B cell (primary cell): ENCODE measurements at regions not wholly inside any gene's neighbourhood (a gene's known extent, or its start where the extent isn't known, plus 50 kb on each side); places are given as distances from the start of the nearest gene placed in this dataset.

Experiments
- ATAC-seq: fragments of 200-7000 bp; cut with Tn5 transposase; one replicate; pipeline ENCODE4 v1.10.0; 2021; ENCODE audit warnings: low read depth, mild to moderate bottlenecking, moderate number of reproducible peaks, moderate library complexity
- CTCF ChIA-PET: fragments of 350-600 bp; sonication (Branson Sonifier 250); formaldehyde crosslinking; loops from one replicate; lab custom pipeline; 2021; ENCODE audit warnings: antibody characterized with exemption, inconsistent platforms; lab: Charles Lee
- POLR2A ChIA-PET: fragments of 350-600 bp; sonication (Branson Sonifier 250); formaldehyde crosslinking; loops from one replicate; lab custom pipeline; 2021; ENCODE audit warnings: antibody characterized with exemption; lab: Charles Lee
- DNase-seq: peaks from one replicate; pipeline ENCODE4 v3.0.0; 2013
- H2AFZ ChIP-seq: 2 replicates; pipeline ENCODE4 v1.6.1; 2012; ENCODE audit warnings: mild to moderate bottlenecking, low read depth, low read length; ENCODE audit not compliant: insufficient read depth, poor library complexity, severe bottlenecking
- H3K27ac ChIP-seq, 2 donors: 1 replicate in 1 of 2; 2 replicates in 1 of 2; pipeline ENCODE4 v1.5.1; 2012 to 2013; ENCODE audit warnings: low read length in 2 of 2, mild to moderate bottlenecking in 2 of 2, moderate library complexity in 1 of 2
- H3K27me3 ChIP-seq, 4 experiments: fragments of 200-600 bp in 1 of 4; sonication (generic) in 1 of 4; replicated peaks in 1 of 4; 1 replicate in 2 of 4; 2 replicates in 2 of 4; pipeline versions ENCODE4 v1.6.1 to v1.7.0; 2013 to 2016; ENCODE audit warnings: low read length in 3 of 4, mild to moderate bottlenecking in 2 of 4, mixed read lengths in 1 of 4, moderate library complexity in 1 of 4; ENCODE audit not compliant: insufficient read depth in 4 of 4, control insufficient read depth in 3 of 4; ENCODE audit errors: control extremely low read depth in 1 of 4
- H3K36me3 ChIP-seq, 2 experiments: replicated peaks in 1 of 2; 1 replicate in 1 of 2; 2 replicates in 1 of 2; pipeline versions ENCODE4 v1.6.1 to v1.7.1; 2013; ENCODE audit warnings: low read length in 1 of 2; ENCODE audit not compliant: insufficient read depth in 2 of 2, control insufficient read depth in 1 of 2; ENCODE audit errors: control extremely low read depth in 1 of 2, extremely low read depth in 1 of 2
- H3K4me1 ChIP-seq, 2 donors: fragments of 200-600 bp in 1 of 2; sonication (generic) in 1 of 2; 1 replicate in 1 of 2; 2 replicates in 1 of 2; pipeline versions ENCODE4 v1.5.1 to v1.6.1; 2013 to 2017; ENCODE audit warnings: low read length in 2 of 2; ENCODE audit not compliant: control insufficient read depth in 2 of 2, insufficient read depth in 2 of 2
- H3K4me2 ChIP-seq: replicated peaks from 2 replicates; pipeline ENCODE3; 2012; ENCODE audit warnings: mild to moderate bottlenecking, low read depth, low read length; ENCODE audit not compliant: poor library complexity, severe bottlenecking
- H3K4me3 ChIP-seq, 5 experiments: fragments of 200-600 bp in 1 of 5; sonication (generic) in 1 of 5; 1 replicate in 3 of 5; 2 replicates in 2 of 5; pipeline versions ENCODE4 v1.5.1 to v1.7.0; 2011 to 2016; ENCODE audit warnings: low read length in 4 of 5, mild to moderate bottlenecking in 4 of 5, low read depth in 2 of 5, control low read depth in 1 of 5, moderate library complexity in 1 of 5; ENCODE audit not compliant: insufficient read depth in 1 of 5; ENCODE audit errors: control extremely low read depth in 1 of 5, extremely low read depth in 1 of 5
- H3K79me2 ChIP-seq: fragments of 200-600 bp; sonication (generic); one replicate; pipeline ENCODE4 v1.6.0; 2016; ENCODE audit warnings: low read length; ENCODE audit not compliant: control insufficient read depth, insufficient read depth
- H3K9ac ChIP-seq: fragments of 200-600 bp; sonication (generic); 2 replicates; pipeline ENCODE4 v1.6.1; 2017; ENCODE audit warnings: mild to moderate bottlenecking, low read length, moderate library complexity
- H3K9me3 ChIP-seq, 3 donors: one replicate each; pipeline versions ENCODE4 v1.6.1 to v1.7.1; 2013; ENCODE audit warnings: low read length in 2 of 3; ENCODE audit not compliant: control insufficient read depth in 2 of 3, insufficient read depth in 1 of 3; ENCODE audit errors: control extremely low read depth in 1 of 3
- H4K20me1 ChIP-seq: 2 replicates; pipeline ENCODE4 v1.6.0; 2012; ENCODE audit warnings: mild to moderate bottlenecking, low read length; ENCODE audit not compliant: insufficient read depth, control insufficient read depth, poor library complexity, severe bottlenecking
- H3K27ac Mint-ChIP-seq: one replicate; pipeline ENCODE4 v1.8.0; 2021; ENCODE audit warnings: mixed read lengths
- H3K27me3 Mint-ChIP-seq: one replicate; pipeline ENCODE4 v1.8.0; 2021; ENCODE audit warnings: mixed read lengths
- H3K4me1 Mint-ChIP-seq: one replicate; pipeline ENCODE4 v1.8.0; 2021; ENCODE audit warnings: mixed read lengths
- H3K4me3 Mint-ChIP-seq: one replicate; pipeline ENCODE4 v1.8.0; 2021; ENCODE audit warnings: mixed read lengths
- H3K9me3 Mint-ChIP-seq: one replicate; pipeline ENCODE4 v1.8.0; 2022; ENCODE audit warnings: mixed read lengths; ENCODE audit not compliant: insufficient read depth
- EZH2 ChIP-seq: IDR thresholded peaks from 2 replicates; pipeline ENCODE4 v1.6.1; 2012; ENCODE audit warnings: borderline replicate concordance, low read depth, mild to moderate bottlenecking, moderate library complexity, low read length; ENCODE audit not compliant: insufficient read depth, poor library complexity, severe bottlenecking
- WGBS: methylation state at CpG from one replicate; pipeline ENCODE4 v1.1.5; 2013; ENCODE audit warnings: missing lambda C conversion rate; ENCODE audit not compliant: insufficient coverage; 5-methylcytosine and 5-hydroxymethylcytosine counted together
- intact Hi-C: fragments of 100-400 bp; cut with micrococcal nuclease; formaldehyde crosslinking; loops from one replicate; pipeline ENCODE4 v1.10.0; 2022
- TF ChIP-seq, protein P1 (sequence below): fragments of 200-600 bp; IDR thresholded peaks from one replicate; pipeline ENCODE4 v1.8.0; 2022; ENCODE audit warnings: antibody characterized with exemption, mild to moderate bottlenecking

DNA sequence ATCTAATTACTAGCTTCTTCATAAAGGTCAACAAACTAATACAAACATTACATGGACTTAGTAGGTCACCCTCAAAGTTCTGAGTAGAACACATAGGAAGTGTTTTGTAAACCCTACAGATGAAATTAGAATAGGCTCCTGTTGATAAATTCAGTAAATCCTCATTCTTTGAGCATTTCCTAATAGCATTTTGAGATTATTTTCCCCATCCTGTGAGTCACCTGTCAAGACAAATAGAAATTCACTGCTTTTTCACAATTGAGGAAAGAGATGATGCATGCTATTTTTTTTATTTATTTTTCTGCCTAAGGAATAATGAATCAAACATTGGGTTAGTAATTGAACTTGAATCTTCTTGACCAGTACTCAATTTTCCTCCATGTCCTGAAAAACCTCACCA, 666.7 kb upstream of the GOT2 start:
- Histone ChIP-seq H3K4me3 (no peak overlapping the region), H3K79me2 (no peaks in the 10 kb centered on the region), H2AFZ (no peak overlapping the region), H3K9me3 (no peaks in the 10 kb centered on the region), H3K27me3 (no peaks in the 10 kb centered on the region), H3K27ac (no peak overlapping the region), H3K9ac (no peak overlapping the region), H3K4me1 (no peaks in the 10 kb centered on the region), H4K20me1 (no peaks in the 10 kb centered on the region), H3K36me3 (no peaks in the 10 kb centered on the region), H3K4me2 (no peak overlapping the region)
- no peaks in the 10 kb centered on the region for H3K27me3 Mint-ChIP-seq
- no peak overlapping the region for H3K27ac Mint-ChIP-seq
- ATAC-seq (no peak), DNase-seq (no peak)
- intact Hi-C loops = no loop called here
- ChIA-PET CTCF (no interaction called here), POLR2A (no interaction called here)
- H3K4me1 Mint-ChIP-seq = no peaks in the 10 kb centered on the region
- peaks cover 2% of the 10 kb centered on the region for H3K9me3 Mint-ChIP-seq
- TF ChIP-seq, protein P1, sequence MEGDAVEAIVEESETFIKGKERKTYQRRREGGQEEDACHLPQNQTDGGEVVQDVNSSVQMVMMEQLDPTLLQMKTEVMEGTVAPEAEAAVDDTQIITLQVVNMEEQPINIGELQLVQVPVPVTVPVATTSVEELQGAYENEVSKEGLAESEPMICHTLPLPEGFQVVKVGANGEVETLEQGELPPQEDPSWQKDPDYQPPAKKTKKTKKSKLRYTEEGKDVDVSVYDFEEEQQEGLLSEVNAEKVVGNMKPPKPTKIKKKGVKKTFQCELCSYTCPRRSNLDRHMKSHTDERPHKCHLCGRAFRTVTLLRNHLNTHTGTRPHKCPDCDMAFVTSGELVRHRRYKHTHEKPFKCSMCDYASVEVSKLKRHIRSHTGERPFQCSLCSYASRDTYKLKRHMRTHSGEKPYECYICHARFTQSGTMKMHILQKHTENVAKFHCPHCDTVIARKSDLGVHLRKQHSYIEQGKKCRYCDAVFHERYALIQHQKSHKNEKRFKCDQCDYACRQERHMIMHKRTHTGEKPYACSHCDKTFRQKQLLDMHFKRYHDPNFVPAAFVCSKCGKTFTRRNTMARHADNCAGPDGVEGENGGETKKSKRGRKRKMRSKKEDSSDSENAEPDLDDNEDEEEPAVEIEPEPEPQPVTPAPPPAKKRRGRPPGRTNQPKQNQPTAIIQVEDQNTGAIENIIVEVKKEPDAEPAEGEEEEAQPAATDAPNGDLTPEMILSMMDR = no peak
- TF ChIP-seq EZH2 = no peak
- no peak overlapping the region for H3K4me3 Mint-ChIP-seq

DNA sequence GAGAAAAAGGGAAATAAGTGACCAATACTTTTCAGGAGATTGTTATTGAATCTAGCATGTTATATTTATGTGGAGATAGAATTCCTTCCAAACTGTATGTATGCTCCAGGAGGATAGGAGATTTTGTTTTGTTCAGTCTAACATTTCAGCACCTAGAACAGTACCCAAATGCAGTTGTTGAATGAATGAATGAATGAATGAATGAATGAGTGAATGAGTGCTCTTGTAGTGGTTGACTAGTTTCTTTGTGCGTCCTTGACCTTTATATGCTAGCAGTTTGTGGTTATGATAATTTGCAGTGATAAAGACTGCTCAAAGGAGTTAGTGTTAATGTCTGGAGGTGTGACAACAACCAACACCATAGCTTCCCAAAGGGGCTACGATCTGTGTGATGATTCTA, 663.5 kb upstream of the GOT2 start:
- no CpG with 5 or more reads among the region's 2 CpGs for WGBS
- TF ChIP-seq, protein P1 = no peak
- no peak for TF ChIP-seq EZH2

More for the DNA sequence above, 663.5 kb upstream of the GOT2 start:
- ChIA-PET CTCF (no interaction called here), POLR2A (no interaction called here)
- H3K4me1 ChIP-seq = no peaks in the 10 kb centered on the region
- intact Hi-C loops = no loop called here
- H3K9ac ChIP-seq = no peak overlapping the region
- H3K4me2 ChIP-seq = no peak overlapping the region
- no peaks in the 10 kb centered on the region for H3K27me3 ChIP-seq
- no peaks in the 10 kb centered on the region for H3K9me3 ChIP-seq
- H3K27ac ChIP-seq = no peak overlapping the region
- H3K36me3 ChIP-seq = no peaks in the 10 kb centered on the region
- no peak overlapping the region for H2AFZ ChIP-seq
- H3K4me3 ChIP-seq = no peak overlapping the region
- Mint-ChIP-seq H3K4me3 (no peak overlapping the region), H3K4me1 (no peaks in the 10 kb centered on the region), H3K27ac (no peak overlapping the region), H3K27me3 (no peaks in the 10 kb centered on the region), H3K9me3 (peaks cover 2% of the 10 kb centered on the region)
- no peak for ATAC-seq
- H3K79me2 ChIP-seq = no peaks in the 10 kb centered on the region
- H4K20me1 ChIP-seq = no peaks in the 10 kb centered on the region
- no peak for DNase-seq
